HG03159 (cell line): ENCODE measurements at regions not wholly inside any gene's neighbourhood (a gene's known extent, or its start where the extent isn't known, plus 50 kb on each side); places are given as distances from the start of the nearest gene placed in this dataset.
A peak's percentile ranks its signal among the peaks of the same experiment; 100 is the strongest.

ENCODE experiments used
- ATAC-seq: cut with Tn5 transposase; IDR thresholded peaks from one replicate; pipeline ENCODE4 v1.9.1; 2021; ENCODE audit warnings: mild to moderate bottlenecking, moderate library complexity; ENCODE audit not compliant: unreplicated experiment

GRCh38 chr13:40204246-40204645 is 462.2 kb downstream of the FOXO1 start:
- no peak for ATAC-seq

GRCh38 chr13:40205771-40206240 is 460.6 kb downstream of the FOXO1 start:
- ATAC-seq: no peak

GRCh38 chr13:40206241-40207000 is 460.0 kb downstream of the FOXO1 start:
- peak; percentile 68 for ATAC-seq

- ATAC-seq: peak; percentile 70
Measured at GRCh38 chr13:40207001-40207478, 459.4 kb downstream of the FOXO1 start.

GRCh38 chr13:40208517-40208916 is 457.9 kb downstream of the FOXO1 start:
- no peak for ATAC-seq

- ATAC-seq: no peak
Measured at GRCh38 chr13:40210865-40211585, 455.4 kb downstream of the FOXO1 start.

GRCh38 chr13:40211586-40211968 is 454.9 kb downstream of the FOXO1 start:
- ATAC-seq: no peak

GRCh38 chr13:40213779-40214178 is 452.7 kb downstream of the FOXO1 start:
- no peak for ATAC-seq

GRCh38 chr13:40215311-40215710 is 451.1 kb downstream of the FOXO1 start:
- no peak for ATAC-seq

GRCh38 chr13:40215747-40216146 is 450.7 kb downstream of the FOXO1 start:
- ATAC-seq: no peak

GRCh38 chr13:40217675-40218074 is 448.8 kb downstream of the FOXO1 start:
- no peak for ATAC-seq

GRCh38 chr13:40220299-40220935 is 446.0 kb downstream of the FOXO1 start:
- no peak for ATAC-seq

GRCh38 chr13:40221131-40221459 is 445.3 kb downstream of the FOXO1 start:
- no peak for ATAC-seq

- ATAC-seq: no peak
Measured at GRCh38 chr13:40221460-40222201, 444.8 kb downstream of the FOXO1 start.

- ATAC-seq: no peak
Measured at GRCh38 chr13:40223585-40223984, 442.9 kb downstream of the FOXO1 start.

- ATAC-seq: no peak
Measured at GRCh38 chr13:40228496-40228895, 437.9 kb downstream of the FOXO1 start.

GRCh38 chr13:40228990-40229389 is 437.5 kb downstream of the FOXO1 start:
- ATAC-seq: no peak

- ATAC-seq: no peak
Measured at GRCh38 chr13:40230833-40231266, 435.6 kb downstream of the FOXO1 start.

GRCh38 chr13:40231311-40231710 is 435.1 kb downstream of the FOXO1 start:
- no peak for ATAC-seq

- no peak for ATAC-seq
Measured at GRCh38 chr13:40231751-40232150, 434.7 kb downstream of the FOXO1 start.
